ENCODE measurements at regions not wholly inside any gene's neighbourhood (a gene's known extent, or its start where the extent isn't known, plus 50 kb on each side); places are given as distances from the start of the nearest gene placed in this dataset.

- no peak for TF ChIP-seq EZH2 (IDR thresholded peaks at IDR 0.05; ENCODE audit: borderline replicate concordance, low read depth, low read length, poor library complexity, severe bottlenecking)
- TF ChIP-seq CTCF (conservative IDR thresholded peaks at IDR 0.05; ENCODE audit: low read depth, low read length), result no peak
Measured at GRCh38 chr2:234156326-234156725, 105.8 kb downstream of the SPP2 start.
